Esophagus squamous epithelium (tissue), 4 donors: ENCODE measurements at regions not wholly inside any gene's neighbourhood (a gene's known extent, or its start where the extent isn't known, plus 50 kb on each side); places are given as distances from the start of the nearest gene placed in this dataset.

Experiments used
- POLR2A ChIP-seq, 4 donors: fragments of 450-650 bp; IDR thresholded peaks; one replicate each; pipeline ENCODE4 v1.6.1; 2017; ENCODE audit warnings: antibody characterized with exemption in 4 of 4, mild to moderate bottlenecking in 4 of 4, moderate library complexity in 3 of 4
- TF ChIP-seq, protein P1 (sequence below), 6 experiments: fragments of 450-650 bp in 4 of 6; fragments of 200-600 bp in 2 of 6; sonication (generic) in 2 of 6; IDR thresholded peaks; one replicate each; pipeline ENCODE4 v1.5.1; 2016 to 2019; ENCODE audit warnings: antibody characterized with exemption in 6 of 6, mild to moderate bottlenecking in 4 of 6, moderate library complexity in 4 of 6

DNA sequence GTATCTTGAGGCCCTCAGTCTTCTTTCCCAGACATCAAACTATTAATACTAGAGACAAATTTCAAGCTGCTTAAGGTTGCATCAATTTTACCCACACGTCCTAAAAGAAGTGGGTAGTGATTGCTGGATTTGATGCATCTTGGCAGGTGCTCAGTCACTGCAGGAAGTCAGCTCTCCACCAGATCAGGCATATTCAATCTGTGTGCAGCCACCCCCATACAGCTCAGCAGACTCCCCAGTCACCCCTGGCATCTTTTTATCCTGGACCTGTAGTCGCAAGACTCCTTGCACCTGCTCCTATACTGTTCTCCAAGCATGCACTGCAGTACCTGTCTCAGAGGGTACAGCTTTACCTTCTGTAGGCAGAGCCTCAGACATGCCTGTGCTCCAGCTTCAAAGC is 343.1 kb upstream of the ISX start:
- TF ChIP-seq, protein P1, sequence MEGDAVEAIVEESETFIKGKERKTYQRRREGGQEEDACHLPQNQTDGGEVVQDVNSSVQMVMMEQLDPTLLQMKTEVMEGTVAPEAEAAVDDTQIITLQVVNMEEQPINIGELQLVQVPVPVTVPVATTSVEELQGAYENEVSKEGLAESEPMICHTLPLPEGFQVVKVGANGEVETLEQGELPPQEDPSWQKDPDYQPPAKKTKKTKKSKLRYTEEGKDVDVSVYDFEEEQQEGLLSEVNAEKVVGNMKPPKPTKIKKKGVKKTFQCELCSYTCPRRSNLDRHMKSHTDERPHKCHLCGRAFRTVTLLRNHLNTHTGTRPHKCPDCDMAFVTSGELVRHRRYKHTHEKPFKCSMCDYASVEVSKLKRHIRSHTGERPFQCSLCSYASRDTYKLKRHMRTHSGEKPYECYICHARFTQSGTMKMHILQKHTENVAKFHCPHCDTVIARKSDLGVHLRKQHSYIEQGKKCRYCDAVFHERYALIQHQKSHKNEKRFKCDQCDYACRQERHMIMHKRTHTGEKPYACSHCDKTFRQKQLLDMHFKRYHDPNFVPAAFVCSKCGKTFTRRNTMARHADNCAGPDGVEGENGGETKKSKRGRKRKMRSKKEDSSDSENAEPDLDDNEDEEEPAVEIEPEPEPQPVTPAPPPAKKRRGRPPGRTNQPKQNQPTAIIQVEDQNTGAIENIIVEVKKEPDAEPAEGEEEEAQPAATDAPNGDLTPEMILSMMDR (IDR thresholded peaks at IDR 0.05), result no peak
- TF ChIP-seq POLR2A (IDR thresholded peaks at IDR 0.05), result no peak
